Fibroblast of pulmonary artery (primary cell): ENCODE measurements at regions not wholly inside any gene's neighbourhood (a gene's known extent, or its start where the extent isn't known, plus 50 kb on each side); places are given as distances from the start of the nearest gene placed in this dataset.

Experiments used
- DNase-seq: peaks from one replicate; pipeline ENCODE4 v3.0.0-alpha.2; 2010; ENCODE audit warnings: low read depth
- H3K4me3 ChIP-seq: replicated peaks from 2 replicates; pipeline ENCODE4 v1.5.1; 2011; ENCODE audit warnings: low read depth, mild to moderate bottlenecking, control low read depth, low read length, moderate library complexity
- TF ChIP-seq, protein P1 (sequence below): IDR thresholded peaks from 2 replicates; pipeline ENCODE4 v1.5.1; 2011; ENCODE audit warnings: mild to moderate bottlenecking, control low read depth, low read length, inconsistent platforms; ENCODE audit errors: missing control alignments

DNA sequence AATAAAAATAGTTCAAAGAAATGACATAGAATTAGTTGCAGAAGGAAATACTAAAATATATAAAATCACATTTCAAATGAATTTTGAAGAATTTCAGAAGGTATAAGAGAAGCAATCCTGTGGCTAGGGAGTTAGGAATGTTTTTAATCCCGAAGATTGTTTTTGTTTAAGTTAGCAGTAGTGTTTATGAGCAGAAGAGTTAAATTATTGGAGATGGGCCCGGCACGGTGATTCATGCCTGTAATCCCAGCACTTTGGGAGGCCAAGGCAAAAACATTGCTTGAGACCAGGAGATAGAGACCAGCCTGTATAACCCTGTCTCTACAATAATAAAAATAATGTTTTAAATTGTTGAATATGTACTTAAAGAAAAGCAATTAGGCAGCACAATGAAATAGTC is 432.5 kb downstream of the MFSD1 start:
- peak; percentile 35 for DNase-seq
- TF ChIP-seq, protein P1, sequence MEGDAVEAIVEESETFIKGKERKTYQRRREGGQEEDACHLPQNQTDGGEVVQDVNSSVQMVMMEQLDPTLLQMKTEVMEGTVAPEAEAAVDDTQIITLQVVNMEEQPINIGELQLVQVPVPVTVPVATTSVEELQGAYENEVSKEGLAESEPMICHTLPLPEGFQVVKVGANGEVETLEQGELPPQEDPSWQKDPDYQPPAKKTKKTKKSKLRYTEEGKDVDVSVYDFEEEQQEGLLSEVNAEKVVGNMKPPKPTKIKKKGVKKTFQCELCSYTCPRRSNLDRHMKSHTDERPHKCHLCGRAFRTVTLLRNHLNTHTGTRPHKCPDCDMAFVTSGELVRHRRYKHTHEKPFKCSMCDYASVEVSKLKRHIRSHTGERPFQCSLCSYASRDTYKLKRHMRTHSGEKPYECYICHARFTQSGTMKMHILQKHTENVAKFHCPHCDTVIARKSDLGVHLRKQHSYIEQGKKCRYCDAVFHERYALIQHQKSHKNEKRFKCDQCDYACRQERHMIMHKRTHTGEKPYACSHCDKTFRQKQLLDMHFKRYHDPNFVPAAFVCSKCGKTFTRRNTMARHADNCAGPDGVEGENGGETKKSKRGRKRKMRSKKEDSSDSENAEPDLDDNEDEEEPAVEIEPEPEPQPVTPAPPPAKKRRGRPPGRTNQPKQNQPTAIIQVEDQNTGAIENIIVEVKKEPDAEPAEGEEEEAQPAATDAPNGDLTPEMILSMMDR: no peak
- H3K4me3 ChIP-seq: no peak overlapping the region

DNA sequence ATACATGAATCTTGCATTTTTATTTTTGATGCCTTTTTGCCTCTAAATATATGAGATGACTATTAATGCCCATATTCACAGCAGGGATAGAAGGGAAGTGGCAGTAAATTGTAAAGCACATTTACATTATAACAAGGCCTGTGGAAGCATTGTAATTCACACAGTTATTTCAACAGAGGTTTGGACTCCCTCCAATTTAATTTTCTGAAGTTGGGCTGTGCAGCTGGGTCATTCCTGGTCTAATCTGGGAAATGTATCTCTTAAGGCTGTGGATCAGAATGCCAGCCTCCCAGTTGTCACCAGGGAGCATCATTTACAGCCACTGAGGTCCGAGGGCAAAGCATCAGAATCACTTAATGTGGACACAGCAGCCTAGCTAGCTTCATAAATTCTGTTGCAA is 434.5 kb downstream of the MFSD1 start:
- TF ChIP-seq, protein P1: no peak
- H3K4me3 ChIP-seq: no peak overlapping the region
- peak; percentile 31 for DNase-seq

DNA sequence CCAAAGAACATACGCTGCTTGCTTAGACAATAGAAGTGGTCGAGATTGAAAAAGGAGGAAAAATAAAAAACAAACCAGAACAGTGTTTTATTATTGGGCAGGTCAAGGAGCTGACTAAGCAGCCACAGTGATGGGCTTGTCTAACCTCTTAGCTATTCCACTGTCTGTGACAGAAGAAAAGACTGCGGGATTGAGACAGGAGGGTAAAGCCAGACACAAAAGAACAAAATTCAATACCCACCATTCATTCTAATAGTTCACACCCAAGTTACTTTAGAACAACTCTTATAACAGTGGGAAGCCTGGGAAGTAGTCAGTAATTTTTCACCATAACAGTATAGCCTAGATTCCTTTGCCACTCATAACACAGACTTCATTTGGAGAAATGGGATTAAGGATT is 435.4 kb downstream of the MFSD1 start:
- no peak overlapping the region for H3K4me3 ChIP-seq
- DNase-seq: no peak
- TF ChIP-seq, protein P1: no peak

DNA sequence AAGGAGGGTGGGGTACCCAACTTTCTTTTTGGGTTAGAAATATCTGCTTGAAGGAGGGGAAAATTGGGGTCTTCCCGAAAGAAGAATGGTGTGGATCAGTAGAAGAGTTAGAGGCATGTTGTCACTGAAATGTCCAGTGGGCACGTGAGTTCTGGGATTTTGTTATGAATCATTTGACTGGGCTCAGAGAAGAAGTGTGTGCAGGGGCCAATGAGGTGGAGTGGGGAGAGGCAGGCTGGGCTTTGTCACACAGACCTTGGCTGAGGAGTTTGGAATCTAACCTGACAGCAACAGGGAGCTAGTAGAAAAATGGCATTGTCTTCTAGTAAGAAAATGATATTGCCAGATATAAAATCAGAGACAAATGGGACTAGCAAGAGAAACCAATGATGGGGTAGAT is 436.8 kb downstream of the MFSD1 start:
- TF ChIP-seq, protein P1: no peak
- no peak overlapping the region for H3K4me3 ChIP-seq
- no peak for DNase-seq

DNA sequence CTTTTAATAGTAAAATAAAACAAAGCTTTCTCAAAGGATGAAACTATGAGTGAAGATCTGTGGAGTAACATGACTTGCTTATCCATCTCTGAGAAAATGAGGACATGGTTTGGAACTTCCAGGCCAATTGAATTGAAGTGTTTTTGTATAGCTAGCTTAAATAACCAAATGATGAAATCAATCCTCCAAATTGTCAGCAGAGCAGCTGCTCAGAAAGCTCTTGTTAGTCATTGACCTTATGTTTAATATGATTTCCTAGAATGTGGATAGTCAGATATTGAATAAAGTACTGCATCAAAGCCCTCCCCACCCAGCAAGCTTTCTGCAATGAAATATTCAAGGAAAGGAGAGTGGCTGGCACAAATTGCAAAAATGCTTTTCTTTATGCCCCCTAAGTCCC is 437.2 kb downstream of the MFSD1 start:
- no peak overlapping the region for H3K4me3 ChIP-seq
- peak; percentile 25 for DNase-seq
- TF ChIP-seq, protein P1: no peak

DNA sequence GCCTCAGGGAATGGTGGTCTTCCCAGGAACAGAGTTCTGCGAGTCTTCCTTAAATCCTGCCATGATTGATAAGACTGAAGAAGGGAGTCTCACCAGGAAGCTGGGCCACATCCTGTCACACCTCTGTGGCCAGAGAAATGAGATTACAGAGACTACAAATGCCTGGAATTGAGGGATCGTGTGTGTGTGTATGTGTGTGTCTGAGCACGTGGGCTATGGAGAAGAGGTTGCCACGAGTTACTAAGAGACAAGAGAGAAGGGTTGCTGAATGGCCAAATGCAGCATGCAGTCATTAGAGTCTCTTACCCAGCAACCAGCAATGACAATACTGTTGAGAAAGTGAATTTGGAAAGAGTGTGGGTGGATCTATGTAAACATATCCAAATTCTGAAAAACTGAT is 443.1 kb downstream of the MFSD1 start:
- TF ChIP-seq, protein P1: no peak
- H3K4me3 ChIP-seq: no peak overlapping the region
- DNase-seq: no peak

DNA sequence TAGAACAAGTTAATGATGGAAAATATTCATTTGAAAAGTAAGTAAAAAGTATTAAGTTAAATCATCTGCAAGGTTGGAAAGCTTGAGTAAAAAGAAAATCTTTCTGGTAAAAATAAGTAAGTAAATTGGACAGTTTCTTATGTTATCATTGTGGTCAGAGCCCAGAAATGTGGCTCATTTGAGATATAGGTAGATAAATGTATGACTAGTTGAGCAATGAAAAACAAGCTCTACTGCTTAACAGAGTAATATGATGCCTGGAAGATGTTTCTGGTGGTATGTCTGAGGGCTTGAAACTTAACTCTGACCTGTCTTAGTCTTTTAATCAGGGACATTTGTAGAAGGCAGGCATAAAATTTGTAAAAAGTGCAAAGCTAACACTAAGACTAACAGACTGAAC is 444.0 kb downstream of the MFSD1 start:
- TF ChIP-seq, protein P1: no peak
- no peak for DNase-seq
- no peak overlapping the region for H3K4me3 ChIP-seq
